Stomach (tissue), 8 donors: ENCODE measurements at regions not wholly inside any gene's neighbourhood (a gene's known extent, or its start where the extent isn't known, plus 50 kb on each side); places are given as distances from the start of the nearest gene placed in this dataset.

Source experiments
- DNase-seq, 2 donors: peaks; one replicate each; pipeline versions ENCODE4 v3.0.0 to v3.0.0-alpha.2; 2013 to 2019
- H3K27ac ChIP-seq, 5 donors: fragments of 200-600 bp in 4 of 5; sonication (generic) in 4 of 5; one replicate each; pipeline ENCODE4 v1.5.1; 2013 to 2019; ENCODE audit warnings: mild to moderate bottlenecking in 1 of 5, moderate library complexity in 1 of 5
- H3K27me3 ChIP-seq, 3 donors: fragments of 200-600 bp; sonication (generic); one replicate each; pipeline ENCODE4 v1.5.1; 2017 to 2019; ENCODE audit warnings: mixed run types in 1 of 3
- H3K36me3 ChIP-seq, 4 donors: fragments of 200-600 bp; sonication (generic); 1 replicate in 3 of 4; 2 replicates in 1 of 4; pipeline ENCODE4 v1.5.1; 2016 to 2019
- H3K4me1 ChIP-seq, 4 donors: fragments of 200-600 bp; sonication (generic); one replicate each; pipeline ENCODE4 v1.5.1; 2016 to 2019
- H3K4me3 ChIP-seq, 4 donors: fragments of 200-600 bp; sonication (generic) in 3 of 4; one replicate each; pipeline ENCODE4 v1.5.1; 2016 to 2019; ENCODE audit warnings: mild to moderate bottlenecking in 1 of 4
- H3K9me3 ChIP-seq, 4 donors: fragments of 200-600 bp; sonication (generic); one replicate each; pipeline ENCODE4 v1.5.1; 2016 to 2019
- EP300 ChIP-seq: sonication (generic); formaldehyde crosslinking; IDR thresholded peaks from one replicate; pipeline ENCODE4 v1.6.1; 2017; ENCODE audit warnings: antibody characterized with exemption
- POLR2A ChIP-seq, 4 donors: fragments of 450-650 bp; IDR thresholded peaks; one replicate each; pipeline ENCODE4 v1.6.1; 2016; ENCODE audit warnings: antibody characterized with exemption in 4 of 4, control low read depth in 2 of 4, mild to moderate bottlenecking in 1 of 4, moderate library complexity in 1 of 4
- POLR2AphosphoS5 ChIP-seq, 3 donors: sonication (generic); formaldehyde crosslinking; IDR thresholded peaks; one replicate each; pipeline ENCODE4 v1.6.1; 2016; ENCODE audit warnings: antibody characterized with exemption in 3 of 3
- WGBS, 5 donors: extraction: QIAGEN DNeasy Blood & Tissue Kit in 3 of 5; methylation state at CpG; one replicate each; pipeline versions ENCODE4 v1.1.5 to v1.1.7; 2013 to 2018; 5-methylcytosine and 5-hydroxymethylcytosine counted together
- intact Hi-C: fragments of 100-400 bp; cut with DNase I; formaldehyde crosslinking; loops from one replicate; pipeline ENCODE4 v1.15.1; 2023; ENCODE audit warnings: low total_unique reads
- TF ChIP-seq, protein P1 (sequence below), 7 experiments: fragments of 450-650 bp in 4 of 7; fragments of 200-600 bp in 3 of 7; sonication (generic) in 3 of 7; IDR thresholded peaks; one replicate each; pipeline ENCODE4 v1.5.1; 2016 to 2019; ENCODE audit warnings: antibody characterized with exemption in 7 of 7, control low read depth in 2 of 7, mild to moderate bottlenecking in 1 of 7
- donor health status: healthy with polysubstance abuse.
- donor health status: Bipolar disorder and iron deficiency.
- donor health status: healthy.

DNA sequence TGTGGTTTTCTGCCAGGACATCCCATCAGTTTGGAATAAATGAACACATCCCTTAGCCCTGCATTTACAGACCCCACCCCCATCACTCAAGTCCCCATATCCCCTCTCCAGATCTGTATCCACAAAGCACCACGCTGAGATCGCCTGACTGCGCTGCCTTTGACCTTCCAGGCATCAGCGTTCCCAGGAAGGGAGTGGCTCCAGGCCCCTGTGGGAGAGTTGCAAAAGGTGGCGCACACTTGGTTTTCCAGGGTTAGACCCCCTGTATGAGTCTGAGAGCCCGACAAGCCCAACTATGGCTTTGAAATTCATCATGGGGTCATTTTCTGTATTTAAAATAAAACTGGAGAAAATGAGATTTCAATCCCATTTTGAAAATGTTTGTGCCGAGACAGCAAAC lies 137.0 kb upstream of the ZNF236 start:
- TF ChIP-seq, protein P1, sequence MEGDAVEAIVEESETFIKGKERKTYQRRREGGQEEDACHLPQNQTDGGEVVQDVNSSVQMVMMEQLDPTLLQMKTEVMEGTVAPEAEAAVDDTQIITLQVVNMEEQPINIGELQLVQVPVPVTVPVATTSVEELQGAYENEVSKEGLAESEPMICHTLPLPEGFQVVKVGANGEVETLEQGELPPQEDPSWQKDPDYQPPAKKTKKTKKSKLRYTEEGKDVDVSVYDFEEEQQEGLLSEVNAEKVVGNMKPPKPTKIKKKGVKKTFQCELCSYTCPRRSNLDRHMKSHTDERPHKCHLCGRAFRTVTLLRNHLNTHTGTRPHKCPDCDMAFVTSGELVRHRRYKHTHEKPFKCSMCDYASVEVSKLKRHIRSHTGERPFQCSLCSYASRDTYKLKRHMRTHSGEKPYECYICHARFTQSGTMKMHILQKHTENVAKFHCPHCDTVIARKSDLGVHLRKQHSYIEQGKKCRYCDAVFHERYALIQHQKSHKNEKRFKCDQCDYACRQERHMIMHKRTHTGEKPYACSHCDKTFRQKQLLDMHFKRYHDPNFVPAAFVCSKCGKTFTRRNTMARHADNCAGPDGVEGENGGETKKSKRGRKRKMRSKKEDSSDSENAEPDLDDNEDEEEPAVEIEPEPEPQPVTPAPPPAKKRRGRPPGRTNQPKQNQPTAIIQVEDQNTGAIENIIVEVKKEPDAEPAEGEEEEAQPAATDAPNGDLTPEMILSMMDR (IDR thresholded peaks at IDR 0.05) = no peak
- 66 to 81% (median 78%) methylated on average over 7 of the region's 7 CpGs for WGBS, 5 donors

GRCh38 chr18:76684265-76684664 lies 138.1 kb upstream of the ZNF236 start:
- no peak for TF ChIP-seq POLR2A (IDR thresholded peaks at IDR 0.05)
- TF ChIP-seq, protein P1 (IDR thresholded peaks at IDR 0.05) = no peak
- no peak for TF ChIP-seq POLR2AphosphoS5 (IDR thresholded peaks at IDR 0.05)
- TF ChIP-seq EP300 = no peak
- Histone ChIP-seq H3K36me3 (no peaks in the 10 kb centered on the region), H3K27me3 (peaks cover 0 to 21% (median 0%) of the 10 kb centered on the region in 3 donors), H3K4me3 (no peak overlapping the region), H3K9me3 (no peaks in the 10 kb centered on the region), H3K4me1 (peaks cover 0 to 12% (median 9%) of the 10 kb centered on the region in 4 donors), H3K27ac (no peak overlapping the region)
- no peak for DNase-seq
- intact Hi-C loops = loop anchor here (10.0 kb wide), 1 partner anchor 279 kb away; no protein-coding TSS in a partner anchor
- 78 to 84% (median 83%) methylated on average over 9 to 16 of the region's 16 CpGs for WGBS, 5 donors

More for the DNA sequence above, 137.0 kb upstream of the ZNF236 start:
- DNase-seq = no peak
- intact Hi-C loops = loop anchor here (10.0 kb wide), 1 partner anchor 281 kb away; no protein-coding TSS in a partner anchor
- Histone ChIP-seq H3K36me3 (no peaks in the 10 kb centered on the region), H3K27ac (no peak overlapping the region), H3K4me3 (no peak overlapping the region), H3K27me3 (peaks cover 0 to 31% (median 0%) of the 10 kb centered on the region in 3 donors), H3K9me3 (no peaks in the 10 kb centered on the region), H3K4me1 (peaks cover 0 to 12% (median 9%) of the 10 kb centered on the region in 4 donors)

DNA sequence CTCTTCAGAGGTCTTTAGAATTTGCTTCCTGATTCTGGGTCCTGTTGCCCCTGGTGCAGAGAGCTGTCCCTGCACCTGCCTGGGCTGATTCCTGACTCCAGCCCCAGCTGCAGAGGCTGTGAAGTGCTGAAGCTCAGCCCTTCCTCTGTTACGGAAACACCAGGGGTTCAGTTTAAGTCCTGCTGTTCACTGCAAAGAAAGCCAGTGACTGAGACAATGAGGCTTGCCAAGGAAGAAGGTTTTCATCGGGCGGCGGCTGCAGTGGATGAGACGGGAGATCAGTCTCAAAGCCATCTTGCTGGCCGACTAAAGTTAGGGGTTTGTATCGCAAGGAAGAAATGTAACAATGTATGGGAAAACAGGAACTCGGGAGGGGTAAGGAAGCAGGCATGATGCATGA lies 142.4 kb upstream of the ZNF236 start:
- 69 to 84% (median 78%) methylated on average over 8 of the region's 8 CpGs for WGBS, 5 donors
- peaks cover 0 to 2% (median 0%) of the 10 kb centered on the region in 3 donors for H3K27me3 ChIP-seq
- H3K9me3 ChIP-seq = no peaks in the 10 kb centered on the region
- TF ChIP-seq EP300 (no peak), POLR2AphosphoS5 (IDR thresholded peaks at IDR 0.05) (no peak)
- TF ChIP-seq, protein P1 (IDR thresholded peaks at IDR 0.05) = no peak
- no peaks in the 10 kb centered on the region for H3K36me3 ChIP-seq
- H3K4me3 ChIP-seq = no peak overlapping the region
- H3K27ac ChIP-seq = no peak overlapping the region
- no peak for DNase-seq
- H3K4me1 ChIP-seq = no peaks in the 10 kb centered on the region
- intact Hi-C loops = loop anchor here (10.0 kb wide), 1 partner anchor 275 kb away; no protein-coding TSS in a partner anchor

DNA sequence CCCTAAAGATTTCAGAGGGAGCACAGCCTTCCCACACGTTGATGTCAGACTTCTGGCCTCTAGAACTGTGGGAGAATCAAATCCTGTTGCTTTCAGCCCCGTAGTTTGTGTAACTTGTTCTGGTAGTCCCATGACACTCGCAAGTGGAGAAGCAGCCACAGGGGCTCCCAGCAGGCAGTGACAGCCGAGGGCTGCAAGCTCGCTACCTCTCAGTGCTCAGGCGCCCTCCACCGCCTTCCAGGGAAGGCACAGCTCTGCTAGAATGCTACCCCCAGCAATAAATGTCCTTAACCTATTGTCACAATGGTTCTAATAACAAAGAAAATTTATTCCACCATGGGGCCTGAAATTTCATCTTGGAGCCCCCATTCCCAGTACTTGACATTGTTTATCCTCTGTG lies 143.1 kb upstream of the ZNF236 start:
- H3K4me1 ChIP-seq = no peaks in the 10 kb centered on the region
- peak in 1 of 2 donors; percentile 40 for DNase-seq
- WGBS, 5 donors = 61 to 75% (median 67%) methylated on average over 7 of the region's 7 CpGs
- TF ChIP-seq POLR2AphosphoS5 (IDR thresholded peaks at IDR 0.05) (no peak), POLR2A (IDR thresholded peaks at IDR 0.05) (no peak), EP300 (no peak)
- TF ChIP-seq, protein P1 (IDR thresholded peaks at IDR 0.05) = no peak
- peaks cover 0 to 6% (median 0%) of the 10 kb centered on the region in 3 donors for H3K27me3 ChIP-seq
- no peaks in the 10 kb centered on the region for H3K36me3 ChIP-seq
- H3K9me3 ChIP-seq = no peaks in the 10 kb centered on the region
- H3K4me3 ChIP-seq = no peak overlapping the region
- intact Hi-C loops = no loop called here
- H3K27ac ChIP-seq = no peak overlapping the region
